Astrocyte (in vitro differentiated cells and primary cell): ENCODE measurements at regions not wholly inside any gene's neighbourhood (a gene's known extent, or its start where the extent isn't known, plus 50 kb on each side); places are given as distances from the start of the nearest gene placed in this dataset.

Experiments used
- DNase-seq: peaks from one replicate; pipeline ENCODE4 v3.0.0-alpha.2; 2010; ENCODE audit warnings: low read depth
- FAIRE-seq: peaks from 2 replicates; lab custom pipeline; 2011; peaks lifted over from hg19 to GRCh38; lab: Jason Lieb, UNC
- H2AFZ ChIP-seq: 2 replicates; pipeline ENCODE4 v1.6.0; 2012; ENCODE audit warnings: low read depth, low read length, inconsistent platforms
- H3K27ac ChIP-seq: 2 replicates; pipeline ENCODE4 v1.5.1; 2011; ENCODE audit warnings: low read depth, low read length, inconsistent platforms
- H3K27me3 ChIP-seq: 2 replicates; pipeline ENCODE4 v1.6.0; 2011; ENCODE audit warnings: low read length, inconsistent platforms; ENCODE audit not compliant: insufficient read depth
- H3K36me3 ChIP-seq: 2 replicates; pipeline ENCODE4 v1.5.1; 2011; ENCODE audit warnings: low read length, inconsistent platforms; ENCODE audit not compliant: insufficient read depth
- H3K4me1 ChIP-seq: 2 replicates; pipeline ENCODE4 v1.5.1; 2011; ENCODE audit warnings: low read length, inconsistent platforms; ENCODE audit not compliant: insufficient read depth
- H3K4me2 ChIP-seq: 2 replicates; pipeline ENCODE4 v1.6.0; 2012; ENCODE audit warnings: low read length, inconsistent platforms
- H3K4me3 ChIP-seq: 2 replicates; pipeline ENCODE4 v1.5.1; 2011; ENCODE audit warnings: low read depth, mild to moderate bottlenecking, low read length, inconsistent platforms; ENCODE audit not compliant: insufficient read depth
- H3K79me2 ChIP-seq: 2 replicates; pipeline ENCODE4 v1.6.0; 2012; ENCODE audit warnings: mild to moderate bottlenecking, low read length, inconsistent platforms; ENCODE audit not compliant: insufficient read depth
- H3K9ac ChIP-seq: 2 replicates; pipeline ENCODE4 v1.6.0; 2012; ENCODE audit warnings: mild to moderate bottlenecking, low read length, inconsistent platforms
- H3K9me3 ChIP-seq: 2 replicates; pipeline ENCODE4 v1.5.1; 2012; ENCODE audit warnings: low read depth, mild to moderate bottlenecking, low read length, inconsistent platforms; ENCODE audit not compliant: insufficient read depth
- H4K20me1 ChIP-seq: 2 replicates; pipeline ENCODE4 v1.6.0; 2012; ENCODE audit warnings: low read length, inconsistent platforms; ENCODE audit not compliant: insufficient read depth
- H3K27ac Mint-ChIP-seq: one replicate; pipeline ENCODE4 v1.8.0; 2021; ENCODE audit warnings: mild to moderate bottlenecking, mixed read lengths; ENCODE audit not compliant: unreplicated experiment
- H3K27me3 Mint-ChIP-seq: one replicate; pipeline ENCODE4 v1.8.0; 2021; ENCODE audit warnings: low read depth, mixed read lengths; ENCODE audit not compliant: unreplicated experiment
- H3K36me3 Mint-ChIP-seq: one replicate; pipeline ENCODE4 v1.8.0; 2021; ENCODE audit warnings: low read depth, mixed read lengths; ENCODE audit not compliant: unreplicated experiment
- H3K4me1 Mint-ChIP-seq: one replicate; pipeline ENCODE4 v1.8.0; 2021; ENCODE audit warnings: low read depth, mixed read lengths; ENCODE audit not compliant: unreplicated experiment
- H3K4me3 Mint-ChIP-seq: one replicate; pipeline ENCODE4 v1.8.0; 2021; ENCODE audit warnings: mild to moderate bottlenecking, moderate library complexity, mixed read lengths; ENCODE audit not compliant: unreplicated experiment
- H3K9me3 Mint-ChIP-seq: one replicate; pipeline ENCODE4 v1.8.0; 2021; ENCODE audit warnings: mild to moderate bottlenecking, mixed read lengths; ENCODE audit not compliant: unreplicated experiment
- CTCF ChIP-seq: IDR thresholded peaks from 2 replicates; pipeline ENCODE4 v1.5.1; 2011; ENCODE audit warnings: low read depth, mild to moderate bottlenecking, inconsistent platforms, low read length, moderate library complexity; ENCODE audit not compliant: insufficient read depth
- EZH2 ChIP-seq: IDR thresholded peaks from 2 replicates; pipeline ENCODE4 v1.6.1; 2012; ENCODE audit warnings: mild to moderate bottlenecking, low read length, inconsistent platforms; ENCODE audit not compliant: insufficient read depth

- H3K9ac ChIP-seq, result no peak overlapping the region
- no peak for TF ChIP-seq CTCF
- no peak for TF ChIP-seq EZH2
- no peaks in the 10 kb centered on the region for H3K79me2 ChIP-seq
- no peak for FAIRE-seq
- peaks cover 17% of the 10 kb centered on the region for H3K27me3 ChIP-seq
- no peaks in the 10 kb centered on the region for H3K4me1 ChIP-seq
- H3K4me2 ChIP-seq, result no peak overlapping the region
- no peak overlapping the region for H3K27ac ChIP-seq
- no peak overlapping the region for H3K4me3 ChIP-seq
- H3K4me3 Mint-ChIP-seq, result no peak overlapping the region
- peaks cover 2% of the 10 kb centered on the region for H3K4me1 Mint-ChIP-seq
- no peaks in the 10 kb centered on the region for H3K36me3 ChIP-seq
- no peak for DNase-seq
- peaks cover 16% of the 10 kb centered on the region for H3K27me3 Mint-ChIP-seq
- no peak overlapping the region for H2AFZ ChIP-seq
- no peak overlapping the region for H3K27ac Mint-ChIP-seq
- H3K36me3 Mint-ChIP-seq, result no peaks in the 10 kb centered on the region
- H3K9me3 Mint-ChIP-seq, result peaks cover 2% of the 10 kb centered on the region
- H3K9me3 ChIP-seq, result no peaks in the 10 kb centered on the region
- H4K20me1 ChIP-seq, result no peaks in the 10 kb centered on the region
These were observed 144.0 kb downstream of the CDC5L start for GRCh38 chr6:44531442-44532015.

GRCh38 chr6:44533421-44533820, 145.9 kb downstream of the CDC5L start:
- peaks cover 1% of the 10 kb centered on the region for H3K9me3 Mint-ChIP-seq
- TF ChIP-seq CTCF (no peak), EZH2 (no peak)
- H3K27ac Mint-ChIP-seq, result no peak overlapping the region
- Histone ChIP-seq H3K36me3 (no peaks in the 10 kb centered on the region), H3K9me3 (no peaks in the 10 kb centered on the region), H3K4me3 (no peak overlapping the region), H3K27me3 (peaks cover 16% of the 10 kb centered on the region), H4K20me1 (no peaks in the 10 kb centered on the region), H3K4me1 (no peaks in the 10 kb centered on the region), H2AFZ (no peak overlapping the region), H3K9ac (no peak overlapping the region), H3K27ac (no peak overlapping the region), H3K4me2 (no peak overlapping the region), H3K79me2 (no peaks in the 10 kb centered on the region)
- no peak for FAIRE-seq
- H3K4me3 Mint-ChIP-seq, result no peak overlapping the region
- DNase-seq, result no peak
- H3K36me3 Mint-ChIP-seq, result no peaks in the 10 kb centered on the region
- peaks cover 2% of the 10 kb centered on the region for H3K4me1 Mint-ChIP-seq
- H3K27me3 Mint-ChIP-seq, result peaks cover 14% of the 10 kb centered on the region

- Histone ChIP-seq H2AFZ (no peak overlapping the region), H4K20me1 (no peaks in the 10 kb centered on the region), H3K36me3 (no peaks in the 10 kb centered on the region), H3K9me3 (no peaks in the 10 kb centered on the region), H3K27me3 (peaks cover 9% of the 10 kb centered on the region), H3K79me2 (no peaks in the 10 kb centered on the region), H3K27ac (no peak overlapping the region), H3K4me3 (no peak overlapping the region), H3K4me2 (no peak overlapping the region), H3K4me1 (no peaks in the 10 kb centered on the region), H3K9ac (no peak overlapping the region)
- Mint-ChIP-seq H3K4me3 (no peak overlapping the region), H3K4me1 (peaks cover 2% of the 10 kb centered on the region), H3K9me3 (peaks cover 1% of the 10 kb centered on the region), H3K27ac (no peak overlapping the region), H3K27me3 (peaks cover 14% of the 10 kb centered on the region), H3K36me3 (no peaks in the 10 kb centered on the region)
- DNase-seq (no peak), FAIRE-seq (no peak)
- TF ChIP-seq CTCF (no peak), EZH2 (no peak)
These were observed 146.8 kb downstream of the CDC5L start for GRCh38 chr6:44534291-44534690.
